BLaER1 treated with 17β-estradiol and CSF1 and Interleukin-3, amounts not matched to agents 10 nM and 100 nM (cell line): ENCODE measurements at regions not wholly inside any gene's neighbourhood (a gene's known extent, or its start where the extent isn't known, plus 50 kb on each side); places are given as distances from the start of the nearest gene placed in this dataset.
"Not testable (repeated sequence)": the region's sequence is repeated elsewhere in the genome, so short reads cannot be mapped to it uniquely, and the experiment has no call there.

Experiments
- H3K27ac ChIP-seq, 11 experiments: shearing (Covaris generic); formaldehyde crosslinking; 2 replicates each; pipeline ENCODE4 v1.8.1; 2022
- H3K27me3 ChIP-seq, 11 experiments: shearing (Covaris generic); formaldehyde crosslinking; 2 replicates each; pipeline ENCODE4 v1.8.1; 2022
- H3K36me3 ChIP-seq, 11 experiments: shearing (Covaris generic); formaldehyde crosslinking; 2 replicates each; pipeline ENCODE4 v1.8.1; 2022
- H3K4me1 ChIP-seq, 10 experiments: shearing (Covaris generic); formaldehyde crosslinking; 2 replicates each; pipeline ENCODE4 v1.8.1; 2022
- H3K4me2 ChIP-seq, 11 experiments: shearing (Covaris generic); formaldehyde crosslinking; 2 replicates each; pipeline ENCODE4 v1.8.1; 2022
- H3K4me3 ChIP-seq, 10 experiments: shearing (Covaris generic); formaldehyde crosslinking; 2 replicates each; pipeline ENCODE4 v1.8.1; 2022
- H3K9ac ChIP-seq, 11 experiments: shearing (Covaris generic); formaldehyde crosslinking; 2 replicates each; pipeline ENCODE4 v1.8.1; 2022
- H3K9me3 ChIP-seq, 11 experiments: shearing (Covaris generic); formaldehyde crosslinking; replicated peaks in 1 of 11; 2 replicates each; pipeline ENCODE4 v1.8.1; 2022
- H4K20me1 ChIP-seq, 11 experiments: shearing (Covaris generic); formaldehyde crosslinking; 2 replicates each; pipeline ENCODE4 v1.8.1; 2022
- Cebpa-rat ChIP-seq, 11 experiments: shearing (Covaris generic); IDR thresholded peaks; 2 replicates each; pipeline ENCODE4 v1.8.1; 2022

DNA sequence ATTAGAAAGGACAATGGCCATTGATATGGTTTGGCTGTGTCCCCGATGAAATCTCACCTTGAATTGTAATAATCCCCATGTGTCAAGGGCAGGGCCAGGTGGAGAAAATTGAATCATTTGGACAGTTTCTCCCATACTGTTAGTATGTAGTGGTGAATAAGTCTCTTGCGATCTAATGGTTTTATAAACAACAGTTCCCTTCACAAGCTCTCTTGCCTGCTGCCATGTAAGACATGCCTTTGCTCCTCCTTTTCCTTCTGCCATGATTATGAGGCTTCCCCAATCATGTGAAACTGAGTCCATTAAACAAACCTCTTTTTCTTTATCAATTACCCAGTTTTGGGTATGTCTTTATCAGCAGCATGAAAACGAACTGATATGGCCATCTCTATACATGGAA lies 302.7 kb downstream of the SFMBT2 start:
- TF ChIP-seq Cebpa-rat (IDR thresholded peaks at IDR 0.05), result no peak
- Histone ChIP-seq H3K27me3 (no peaks in the 10 kb centered on the region), H3K4me2 (no peak overlapping the region), H3K4me1 (peaks cover 0 to 20% (median 14%) of the 10 kb centered on the region in 10 experiments; a peak in 17 of 20 replicates), H3K9me3 (peaks cover 22 to 59% (median 44%) of the 10 kb centered on the region in 11 experiments), H4K20me1 (no peaks in the 10 kb centered on the region), H3K4me3 (no peak overlapping the region), H3K9ac (no peak overlapping the region), H3K36me3 (peaks cover 0 to 5% (median 0%) of the 10 kb centered on the region in 11 experiments; a peak in 1 of 22 replicates), H3K27ac (no peak overlapping the region)

GRCh38 chr10:7107285-7107684 lies 303.5 kb downstream of the SFMBT2 start:
- no peak overlapping the region for H3K27ac ChIP-seq
- H3K9me3 ChIP-seq, result peaks cover 22 to 50% (median 41%) of the 10 kb centered on the region in 11 experiments
- no peaks in the 10 kb centered on the region for H3K27me3 ChIP-seq
- H3K4me1 ChIP-seq, result peaks cover 6 to 29% (median 23%) of the 10 kb centered on the region in 10 experiments; a peak in 18 of 20 replicates
- no peak overlapping the region for H3K4me2 ChIP-seq
- no peak for TF ChIP-seq Cebpa-rat (IDR thresholded peaks at IDR 0.05)
- H3K4me3 ChIP-seq, result no peak overlapping the region
- H3K36me3 ChIP-seq, result peaks cover 0 to 5% (median 0%) of the 10 kb centered on the region in 11 experiments; a peak in 1 of 22 replicates
- H3K9ac ChIP-seq, result no peak overlapping the region
- H4K20me1 ChIP-seq, result no peaks in the 10 kb centered on the region

GRCh38 chr10:7104379-7104778 lies 306.5 kb downstream of the SFMBT2 start:
- H3K9me3 ChIP-seq, result peaks cover 21 to 35% (median 26%) of the 10 kb centered on the region in 11 experiments
- not testable (repeated sequence) for H3K27ac ChIP-seq, H4K20me1 ChIP-seq, H3K9ac ChIP-seq, H3K4me2 ChIP-seq, H3K36me3 ChIP-seq, H3K4me3 ChIP-seq, H3K27me3 ChIP-seq
- peaks cover 10 to 40% (median 36%) of the 10 kb centered on the region in 10 experiments; a peak in 18 of 20 replicates for H3K4me1 ChIP-seq

DNA sequence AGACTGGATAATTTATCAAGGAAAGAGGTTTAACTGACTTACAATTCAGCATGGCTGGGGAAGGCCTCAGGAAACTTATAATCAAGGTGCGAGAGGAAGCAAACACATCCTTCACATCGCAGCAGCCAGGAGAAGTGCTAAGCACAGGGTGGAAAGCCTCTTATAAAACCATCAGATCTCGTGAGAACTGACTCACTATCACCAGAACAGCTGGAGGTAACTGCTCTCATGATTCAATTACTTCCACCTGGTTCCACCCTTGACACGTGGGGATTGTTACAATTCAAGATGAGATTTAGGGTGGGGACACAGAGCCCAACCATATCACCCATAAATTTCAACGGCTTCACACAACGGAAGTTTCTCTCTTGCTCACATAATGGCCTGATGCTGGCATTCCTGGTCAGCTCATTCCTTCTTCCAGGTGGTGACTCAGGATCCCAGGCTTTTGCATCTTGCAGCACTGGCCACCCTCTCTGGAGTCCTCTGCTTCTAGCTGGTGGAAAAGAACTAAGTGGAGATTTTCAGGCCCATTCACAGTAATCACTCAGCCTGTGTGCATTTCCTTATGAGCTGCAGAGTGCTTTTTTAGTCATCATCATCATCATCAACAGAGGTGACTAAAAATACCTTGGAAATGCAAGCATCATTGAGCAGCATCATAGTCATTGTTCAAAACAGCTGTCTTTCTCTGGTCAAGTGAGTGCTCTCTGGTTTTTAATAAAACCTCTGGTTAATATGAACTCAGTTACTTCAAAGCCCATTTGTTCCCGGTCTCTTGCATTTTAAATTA lies 308.1 kb downstream of the SFMBT2 start:
- peaks cover 10 to 41% (median 36%) of the 10 kb centered on the region in 10 experiments; a peak in 18 of 20 replicates for H3K4me1 ChIP-seq
- H3K9me3 ChIP-seq, result peaks cover 5 to 22% (median 13%) of the 10 kb centered on the region in 11 experiments
- peak overlapping the region in 4 of 11 experiments; percentile 26 to 60 (median 53); a peak in 7 of 22 replicates for H3K9ac ChIP-seq
- TF ChIP-seq Cebpa-rat (IDR thresholded peaks at IDR 0.05), result no peak
- no peaks in the 10 kb centered on the region for H3K27me3 ChIP-seq
- peak overlapping the region in 7 of 11 experiments; percentile 30 to 64 (median 48); a peak in 13 of 22 replicates for H3K27ac ChIP-seq
- H3K4me3 ChIP-seq, result peak overlapping the region in 3 of 10 experiments; percentile 5 to 40 (median 27); a peak in 3 of 20 replicates
- peak overlapping the region; percentile 17 to 87 (median 70); a peak in 20 of 22 replicates for H3K4me2 ChIP-seq
- peaks cover 0 to 4% (median 0%) of the 10 kb centered on the region in 11 experiments; a peak in 1 of 22 replicates for H3K36me3 ChIP-seq
- H4K20me1 ChIP-seq, result no peaks in the 10 kb centered on the region

GRCh38 chr10:7102084-7102483 lies 308.8 kb downstream of the SFMBT2 start:
- Histone ChIP-seq H3K4me3 (peak overlapping the region in 4 of 10 experiments; percentile 5 to 40 (median 20); a peak in 4 of 20 replicates), H3K27ac (peak overlapping the region in 7 of 11 experiments; percentile 30 to 64 (median 48); a peak in 15 of 22 replicates), H3K36me3 (no peaks in the 10 kb centered on the region; a peak in 1 of 22 replicates), H3K4me2 (peak overlapping the region; percentile 7 to 87 (median 70); a peak in 20 of 22 replicates), H3K27me3 (no peaks in the 10 kb centered on the region), H3K9me3 (peaks cover under 1 to 22% (median 11%) of the 10 kb centered on the region in 11 experiments; a peak in 17 of 22 replicates), H3K9ac (peak overlapping the region in 5 of 11 experiments; percentile 26 to 60 (median 52); a peak in 10 of 22 replicates), H3K4me1 (peaks cover 10 to 48% (median 40%) of the 10 kb centered on the region in 10 experiments; a peak in 18 of 20 replicates), H4K20me1 (no peaks in the 10 kb centered on the region)
- no peak for TF ChIP-seq Cebpa-rat (IDR thresholded peaks at IDR 0.05)

DNA sequence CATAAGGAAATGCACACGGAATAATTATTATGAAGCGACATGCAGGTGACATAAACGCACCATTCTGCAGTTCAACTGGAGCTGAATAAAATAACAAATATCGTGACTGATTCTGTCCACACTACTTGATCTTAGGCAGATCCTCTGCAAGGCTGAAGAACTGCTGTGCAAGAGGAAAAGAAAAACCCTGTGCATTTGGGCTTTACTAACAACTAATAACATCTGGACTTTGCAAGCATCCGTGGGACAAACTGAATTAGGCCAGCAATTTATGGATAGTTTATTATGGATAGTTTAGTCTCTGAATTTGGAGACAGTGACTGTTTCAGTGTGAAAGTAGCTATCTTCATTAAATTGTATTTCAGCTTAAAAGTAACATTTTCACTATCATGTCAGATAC lies 309.4 kb downstream of the SFMBT2 start:
- Histone ChIP-seq H3K27ac (peak overlapping the region in 5 of 11 experiments; percentile 37 to 55 (median 48); a peak in 5 of 22 replicates), H3K4me3 (peak overlapping the region in 3 of 10 experiments; percentile 5 to 40 (median 27); a peak in 2 of 20 replicates), H3K9me3 (peaks cover 0 to 28% (median 16%) of the 10 kb centered on the region in 11 experiments; a peak in 15 of 22 replicates), H3K4me2 (peak overlapping the region in 8 of 11 experiments; percentile 52 to 87 (median 78); a peak in 17 of 22 replicates), H3K9ac (peak overlapping the region in 3 of 11 experiments; percentile 26 to 60 (median 52); a peak in 4 of 22 replicates), H3K4me1 (peaks cover 10 to 54% (median 46%) of the 10 kb centered on the region in 10 experiments; a peak in 18 of 20 replicates), H3K27me3 (no peaks in the 10 kb centered on the region), H3K36me3 (peaks cover 0 to 3% (median 0%) of the 10 kb centered on the region in 11 experiments; a peak in 1 of 22 replicates), H4K20me1 (no peaks in the 10 kb centered on the region)
- no peak for TF ChIP-seq Cebpa-rat (IDR thresholded peaks at IDR 0.05)

DNA sequence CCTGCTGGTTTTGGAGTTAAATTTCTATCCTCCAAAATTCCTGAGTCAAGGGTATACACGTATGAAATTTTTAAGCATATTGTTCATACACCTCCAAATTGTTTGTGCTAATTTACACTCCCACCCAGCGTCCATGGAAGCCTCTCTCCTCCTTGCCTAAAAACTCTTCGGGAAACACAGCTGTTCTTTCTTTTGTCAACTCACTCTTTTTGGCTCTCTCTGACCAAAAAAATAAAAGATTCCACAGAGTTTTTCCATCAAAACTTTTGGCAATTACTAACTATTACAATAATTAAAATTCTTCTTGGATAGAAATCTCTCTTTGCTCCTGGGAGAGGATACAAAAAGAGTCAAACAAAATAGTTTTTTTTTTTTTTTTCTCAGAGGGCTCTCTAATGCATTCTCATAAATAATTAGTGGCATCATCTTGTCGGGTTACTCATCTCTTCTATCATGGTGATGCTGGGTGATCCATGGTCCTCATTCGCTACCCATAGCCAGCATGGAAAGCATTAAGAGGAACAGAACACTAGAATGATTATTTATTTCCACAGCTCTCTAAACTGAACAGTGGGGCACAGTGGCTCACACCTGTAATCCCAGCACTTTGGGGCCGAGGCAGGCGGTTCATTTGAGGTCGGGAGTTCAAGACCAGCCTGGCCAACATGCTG lies 310.7 kb downstream of the SFMBT2 start:
- Histone ChIP-seq H3K4me3 (no peak overlapping the region), H4K20me1 (no peaks in the 10 kb centered on the region), H3K4me1 (peaks cover 10 to 49% (median 41%) of the 10 kb centered on the region in 10 experiments; a peak in 18 of 20 replicates), H3K9ac (no peak overlapping the region), H3K9me3 (peaks cover 0 to 29% (median 16%) of the 10 kb centered on the region in 11 experiments; a peak in 15 of 22 replicates), H3K4me2 (0 out of 22 replicates have a peak overlapping the region, but pooled peaks of 1 of the 11 experiments have one; percentile 77), H3K27ac (no peak overlapping the region), H3K27me3 (no peaks in the 10 kb centered on the region), H3K36me3 (peaks cover 0 to 3% (median 0%) of the 10 kb centered on the region in 11 experiments; a peak in 1 of 22 replicates)
- no peak for TF ChIP-seq Cebpa-rat (IDR thresholded peaks at IDR 0.05)

- Histone ChIP-seq H3K4me3 (no peak overlapping the region), H3K4me2 (no peak overlapping the region), H3K36me3 (peaks cover 0 to 3% (median 0%) of the 10 kb centered on the region in 11 experiments; a peak in 1 of 22 replicates), H3K27ac (no peak overlapping the region), H3K27me3 (no peaks in the 10 kb centered on the region), H3K9me3 (peaks cover 0 to 23% (median 8%) of the 10 kb centered on the region in 11 experiments; a peak in 13 of 22 replicates), H3K9ac (no peak overlapping the region), H4K20me1 (no peaks in the 10 kb centered on the region), H3K4me1 (peaks cover 10 to 52% (median 44%) of the 10 kb centered on the region in 10 experiments; a peak in 18 of 20 replicates)
- no peak for TF ChIP-seq Cebpa-rat (IDR thresholded peaks at IDR 0.05)
Observed at GRCh38 chr10:7098160-7098762, 312.6 kb downstream of the SFMBT2 start.
